NT2/D1 (cell line): ENCODE measurements at regions not wholly inside any gene's neighbourhood (a gene's known extent, or its start where the extent isn't known, plus 50 kb on each side); places are given as distances from the start of the nearest gene placed in this dataset.

Experiments
- SUZ12 ChIP-seq: IDR thresholded peaks from 2 replicates; pipeline ENCODE4 v1.6.1; 2011; ENCODE audit not compliant: insufficient read length, insufficient read depth; ENCODE audit errors: extremely low read depth
- YY1 ChIP-seq: IDR thresholded peaks from 2 replicates; pipeline ENCODE4 v1.6.1; 2011; ENCODE audit not compliant: insufficient read length, insufficient read depth
- ZNF274 ChIP-seq: IDR thresholded peaks from 2 replicates; pipeline ENCODE4 v1.6.1; 2011; ENCODE audit warnings: mild to moderate bottlenecking, low read depth, low read length

DNA sequence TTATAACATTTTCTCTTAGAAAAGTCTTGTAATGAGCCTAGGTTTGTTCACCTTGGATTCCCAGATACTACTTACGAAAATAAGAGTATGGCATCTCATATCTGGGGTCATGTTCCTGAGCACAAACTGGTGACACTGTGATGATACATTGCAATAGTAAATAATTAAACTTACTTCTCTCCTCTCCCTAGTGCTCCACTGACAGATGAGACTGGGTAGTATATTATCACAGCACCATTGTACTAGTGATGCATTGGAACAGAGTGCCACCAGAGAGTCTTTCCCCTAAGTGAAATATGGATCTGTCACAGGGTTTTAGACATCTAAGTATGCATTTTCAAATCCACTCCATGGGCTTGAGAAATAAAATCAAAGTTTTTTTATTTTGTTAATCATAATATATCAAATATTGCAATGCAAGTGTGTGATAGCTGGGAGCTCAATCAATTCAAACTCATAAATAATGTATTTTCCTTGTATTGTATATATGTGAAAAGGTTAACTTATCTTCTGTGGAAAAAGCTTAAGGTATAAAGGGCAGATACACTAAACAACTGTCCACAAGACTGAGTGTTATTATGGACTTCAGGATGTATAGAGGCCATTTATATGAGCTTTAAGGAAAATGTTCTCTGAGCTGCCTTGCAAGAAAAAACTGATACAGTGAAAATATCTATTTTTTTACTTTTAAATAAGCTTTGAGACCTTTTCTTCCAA is 275.5 kb downstream of the ZWINT start:
- TF ChIP-seq SUZ12 (no peak), YY1 (no peak), ZNF274 (no peak)
